ENCODE measurements at regions not wholly inside any gene's neighbourhood (a gene's known extent, or its start where the extent isn't known, plus 50 kb on each side); places are given as distances from the start of the nearest gene placed in this dataset.
"Not testable (repeated sequence)": the region's sequence is repeated elsewhere in the genome, so short reads cannot be mapped to it uniquely, and the experiment has no call there.

DNA sequence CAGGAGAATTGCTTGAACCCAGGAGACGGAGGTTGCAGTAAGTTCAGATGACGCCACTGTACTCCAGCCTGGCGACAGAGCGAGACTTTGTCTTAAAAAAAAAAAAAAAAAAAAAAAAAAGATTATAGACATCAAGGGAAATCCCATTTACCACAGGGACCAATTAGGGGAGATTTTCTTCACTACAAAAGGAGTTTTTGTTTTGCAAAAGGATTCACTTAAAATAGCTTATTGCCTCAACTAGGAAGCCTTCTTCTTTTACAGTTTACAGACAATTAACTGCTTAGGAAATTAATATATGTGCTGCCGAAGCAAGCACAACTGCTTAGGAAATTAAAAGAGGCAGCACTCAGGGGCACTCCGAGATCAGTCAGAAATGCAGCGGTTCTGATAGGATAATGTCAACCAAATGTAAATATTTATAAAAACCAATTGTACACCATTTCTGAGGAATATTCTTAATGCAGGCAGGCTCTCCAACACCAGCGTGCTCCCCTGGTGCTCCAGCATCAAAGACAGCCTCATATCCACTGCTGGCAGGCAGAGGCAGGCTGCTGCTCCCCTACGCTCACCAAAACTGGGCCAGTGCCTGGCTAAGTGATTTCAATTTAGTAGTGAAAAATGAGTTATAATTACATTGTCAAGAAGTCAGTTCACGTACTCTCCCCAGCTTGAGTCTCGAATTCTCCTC, 107.9 kb upstream of the RAB4A start:
- no peak for DNase-seq

DNA sequence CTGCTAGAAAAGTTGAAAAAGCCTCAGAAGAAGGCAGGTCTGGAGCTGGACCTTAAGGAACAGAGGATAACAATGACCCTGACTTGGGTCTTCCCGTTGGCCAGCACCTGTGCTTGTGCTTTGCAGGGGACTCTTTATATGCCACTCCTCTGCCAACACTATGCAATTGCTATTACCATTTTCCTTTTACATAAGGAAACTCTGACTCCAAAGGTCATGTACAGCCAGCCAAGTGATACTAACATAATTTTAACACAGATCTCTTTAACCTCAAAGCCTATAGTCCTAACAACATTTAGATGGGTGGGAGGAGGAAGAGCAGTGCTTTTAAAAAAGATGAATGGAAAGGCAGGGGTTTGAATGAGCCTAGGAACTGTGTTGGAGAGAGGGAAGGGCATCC, 106.6 kb upstream of the RAB4A start:
- no peak for DNase-seq

DNA sequence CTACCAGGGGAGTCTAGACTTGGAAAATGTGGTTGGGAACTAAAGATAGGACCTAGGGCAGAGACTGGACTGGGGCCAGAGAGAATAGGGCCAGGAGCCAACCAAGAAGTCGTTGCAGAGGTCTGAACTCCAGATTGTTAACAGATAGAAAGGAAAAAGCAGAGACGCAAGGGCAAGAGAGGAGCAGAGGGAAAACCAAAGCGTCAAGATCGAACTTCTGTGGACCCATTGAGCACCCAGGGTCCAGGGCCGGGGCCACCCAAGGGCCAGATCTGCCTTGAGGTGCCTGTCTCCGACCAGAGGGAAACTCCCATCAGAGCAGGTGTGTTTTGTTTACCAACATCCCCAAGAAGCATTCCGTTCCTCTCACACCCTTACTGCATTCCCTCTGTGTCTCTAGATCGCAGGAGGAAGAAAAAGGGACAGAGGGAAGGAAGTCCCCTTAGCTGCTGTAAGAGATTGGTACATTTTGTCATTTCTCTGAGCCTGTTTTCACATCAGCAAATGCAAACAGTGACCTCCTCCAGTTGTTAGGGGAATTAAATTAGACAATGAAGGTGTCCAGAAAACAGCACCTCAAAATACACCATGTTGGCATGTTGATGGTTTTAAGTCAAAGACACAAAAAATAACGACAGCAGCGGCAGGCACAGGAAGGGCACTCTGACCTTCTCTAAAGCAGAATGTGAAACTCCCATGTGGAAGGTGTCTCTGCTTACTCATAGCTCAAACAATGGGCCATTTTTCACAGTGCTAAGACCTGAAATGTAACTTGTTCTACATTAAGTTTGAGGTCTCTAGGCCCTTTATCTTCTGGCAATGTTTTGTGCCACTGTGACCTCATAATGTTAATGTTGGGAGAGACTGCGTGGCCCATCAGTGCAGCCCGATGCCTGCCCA, 105.8 kb upstream of the RAB4A start:
- no peak for DNase-seq

DNA sequence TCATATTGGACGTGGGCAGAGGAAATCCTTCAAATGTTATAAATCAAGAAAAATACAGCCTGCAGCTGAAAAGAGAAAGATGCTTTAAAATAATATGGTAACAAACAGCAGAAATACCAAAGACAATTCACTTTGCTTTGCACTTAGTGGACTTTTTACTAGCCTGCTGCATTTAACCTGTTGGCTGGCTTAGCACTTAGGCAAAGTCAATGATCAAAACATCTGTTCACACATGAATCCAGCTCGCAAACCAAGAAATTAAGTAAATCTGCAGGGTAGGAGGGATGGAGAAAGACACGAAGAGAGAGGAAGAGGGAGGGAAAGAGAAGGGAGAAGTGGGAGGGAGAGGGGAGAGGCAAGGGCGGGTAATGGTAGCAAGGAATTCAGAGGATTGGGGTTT, 103.6 kb upstream of the RAB4A start:
- DNase-seq = no peak

DNA sequence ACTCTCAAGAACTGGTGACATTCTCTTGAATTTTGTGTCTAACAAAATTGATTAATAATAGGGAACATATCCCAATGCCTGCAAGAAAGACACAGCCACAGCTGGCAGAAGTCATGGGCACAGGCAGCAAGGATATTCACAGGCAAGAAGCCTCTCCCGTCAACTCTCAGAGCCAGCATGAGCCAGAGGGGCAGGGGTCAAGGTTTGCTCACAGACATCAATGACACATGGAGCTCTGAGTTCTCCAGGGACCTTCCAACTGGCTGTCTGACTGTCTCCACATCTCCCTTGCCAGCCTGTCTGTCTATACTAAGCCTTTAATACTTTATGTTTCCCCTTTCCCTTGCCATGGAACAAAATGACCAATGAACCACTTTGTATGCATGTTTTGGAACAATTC, 101.5 kb upstream of the RAB4A start:
- no peak for DNase-seq

DNA sequence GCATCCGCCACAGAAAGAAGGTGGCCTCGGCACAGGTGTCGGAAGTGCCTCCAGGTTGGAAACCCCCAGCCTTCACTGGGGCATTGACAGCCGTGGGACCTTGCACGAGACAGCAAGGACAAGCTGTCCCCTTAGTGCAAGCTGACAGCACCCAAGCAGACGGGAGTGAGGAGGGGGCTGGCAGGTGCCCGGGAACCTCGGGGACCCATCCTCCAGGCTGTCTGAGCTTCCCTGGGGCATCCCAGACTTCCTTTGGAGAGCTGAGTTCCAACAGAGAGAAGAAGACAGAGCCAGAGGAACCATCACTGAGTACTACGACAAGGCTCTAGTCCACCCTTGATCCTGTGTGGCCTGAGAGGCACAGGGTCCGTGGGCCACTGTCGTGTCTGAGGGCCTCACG, 100.6 kb upstream of the RAB4A start:
- DNase-seq = no peak

DNA sequence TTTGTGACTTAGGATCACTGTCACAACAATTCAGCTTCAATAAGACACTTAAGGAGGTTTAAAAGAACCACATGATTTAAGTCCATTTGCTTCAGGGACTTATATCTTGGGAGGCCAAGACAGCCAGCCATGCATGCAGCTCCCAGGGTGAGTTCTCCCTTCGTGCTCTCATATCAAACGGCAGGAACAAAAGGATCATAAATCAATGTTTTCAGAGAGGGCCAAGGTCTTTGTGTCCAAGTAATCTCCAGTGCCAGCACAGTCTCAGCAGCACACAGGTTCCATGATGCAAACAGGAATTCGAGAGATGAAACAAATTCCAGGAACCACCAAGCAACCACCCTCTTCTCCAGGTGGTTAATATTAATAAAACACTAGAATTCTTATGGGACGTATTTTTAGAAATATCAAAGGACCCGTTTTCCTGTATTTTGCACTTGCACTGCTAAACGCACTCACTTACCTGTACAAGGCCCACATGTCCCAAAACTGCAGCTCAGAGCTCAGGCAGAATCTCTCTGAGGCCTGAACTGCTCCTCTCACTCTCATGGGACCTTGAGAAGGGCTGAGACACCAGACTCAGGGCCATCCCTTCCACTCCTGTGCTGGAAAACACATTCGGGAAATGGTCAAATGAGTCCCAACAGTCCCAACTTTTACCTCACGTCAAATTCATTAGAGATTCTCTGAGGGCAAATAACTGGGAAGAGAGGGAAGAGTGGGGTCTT, 100.0 kb upstream of the RAB4A start:
- DNase-seq = no peak

DNA sequence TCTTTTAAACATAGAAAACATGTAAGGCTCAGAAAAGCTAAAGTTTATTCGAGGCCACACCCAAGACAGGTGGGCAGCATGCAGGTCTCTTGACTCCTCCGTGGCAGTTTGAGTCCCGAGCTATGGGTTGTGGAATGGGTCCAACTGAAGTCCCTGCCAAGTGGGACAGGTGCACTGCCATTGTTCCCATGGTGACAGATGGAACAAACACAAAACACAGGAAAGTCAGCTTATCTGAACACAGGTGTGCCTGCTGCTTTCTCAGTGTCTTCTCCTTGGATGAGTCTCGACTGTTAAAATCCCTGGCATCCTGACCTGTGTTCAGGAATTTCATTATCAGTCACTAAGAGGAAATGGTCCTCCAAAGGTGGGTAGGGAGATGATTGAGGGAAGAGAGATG, 99.0 kb upstream of the RAB4A start:
- DNase-seq = no peak

DNA sequence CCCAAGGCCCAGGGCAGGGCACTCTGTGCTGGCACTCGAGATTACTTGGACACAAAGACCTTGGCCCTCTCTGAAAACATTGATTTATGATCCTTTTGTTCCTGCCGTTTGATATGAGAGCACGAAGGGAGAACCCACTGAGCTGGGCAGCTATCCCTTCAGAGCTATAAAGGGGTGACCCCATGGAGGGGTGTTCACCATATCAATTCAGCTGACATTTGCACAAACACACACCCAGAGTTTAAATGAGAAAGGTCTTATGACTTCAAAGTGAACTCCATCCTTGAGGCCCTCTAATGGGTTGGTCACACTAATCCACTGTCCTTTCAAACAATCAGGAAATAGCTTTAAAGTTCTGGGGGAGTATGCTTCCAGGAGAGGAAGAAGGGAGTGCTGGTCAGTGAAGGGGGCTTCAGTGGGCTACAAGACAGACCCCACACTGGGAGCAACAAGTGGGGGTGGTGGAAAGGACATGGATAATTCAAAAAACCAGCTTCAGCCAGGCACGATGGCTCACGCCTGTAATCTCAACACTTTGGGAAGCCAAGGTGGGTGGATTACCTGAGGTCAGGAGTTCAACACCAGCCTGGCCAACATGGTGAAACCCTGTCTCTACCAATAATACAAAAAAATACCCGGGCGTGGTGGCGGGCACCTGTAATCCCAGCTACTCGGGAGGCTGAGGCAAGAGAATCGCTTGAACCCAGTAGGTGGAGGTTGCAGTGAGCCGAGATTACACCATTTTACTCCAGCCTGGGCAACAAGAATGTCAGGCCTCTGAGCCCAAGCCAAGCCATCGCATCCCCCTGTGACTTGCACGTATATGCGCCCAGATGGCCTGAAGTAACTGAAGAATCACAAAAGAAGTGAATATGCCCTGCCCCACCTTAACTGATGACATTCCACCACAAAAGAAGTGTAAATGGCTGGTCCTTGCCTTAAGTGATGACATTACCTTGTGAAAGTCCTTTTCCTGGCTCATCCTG, 97.1 kb upstream of the RAB4A start:
- not testable (repeated sequence) for DNase-seq

DNA sequence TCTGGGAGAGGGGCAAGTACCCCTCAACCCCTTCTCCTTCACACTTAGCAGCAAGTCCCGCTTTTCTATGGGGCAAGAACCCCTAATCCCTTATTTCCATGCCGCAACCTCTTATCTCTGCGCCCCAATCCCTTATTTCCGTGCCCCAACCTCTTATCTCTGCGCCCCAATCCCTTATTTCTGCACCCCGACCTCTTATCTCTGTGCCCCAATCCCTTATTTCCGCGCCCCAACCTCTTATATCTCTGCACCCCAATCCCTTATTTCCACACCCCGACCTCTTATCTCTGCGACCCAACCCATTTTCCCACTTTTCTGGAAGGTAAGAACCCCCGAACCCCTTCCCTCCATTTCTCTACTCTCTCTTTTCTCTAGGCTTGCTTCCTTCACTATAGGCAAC, 95.6 kb upstream of the RAB4A start:
- DNase-seq = not testable (repeated sequence)

DNA sequence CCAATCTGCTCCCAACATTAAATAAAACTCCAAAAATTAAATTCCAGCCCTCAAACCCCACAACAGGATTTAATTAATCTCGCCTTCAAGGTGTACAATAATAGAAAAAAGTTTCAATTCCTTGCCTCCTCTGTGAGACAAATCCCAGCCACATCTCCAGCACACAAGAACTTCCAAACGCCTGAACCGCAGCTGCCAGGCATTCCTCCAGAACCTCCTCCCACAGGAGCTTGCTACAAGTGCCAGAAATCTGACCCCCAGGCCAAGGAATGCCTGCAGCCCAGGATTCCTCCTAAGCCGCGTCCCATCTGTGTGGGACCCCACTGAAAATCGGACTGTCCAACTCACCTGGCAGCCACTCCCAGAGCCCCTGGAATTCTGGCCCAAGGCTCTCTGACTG, 94.5 kb upstream of the RAB4A start:
- not testable (repeated sequence) for DNase-seq

DNA sequence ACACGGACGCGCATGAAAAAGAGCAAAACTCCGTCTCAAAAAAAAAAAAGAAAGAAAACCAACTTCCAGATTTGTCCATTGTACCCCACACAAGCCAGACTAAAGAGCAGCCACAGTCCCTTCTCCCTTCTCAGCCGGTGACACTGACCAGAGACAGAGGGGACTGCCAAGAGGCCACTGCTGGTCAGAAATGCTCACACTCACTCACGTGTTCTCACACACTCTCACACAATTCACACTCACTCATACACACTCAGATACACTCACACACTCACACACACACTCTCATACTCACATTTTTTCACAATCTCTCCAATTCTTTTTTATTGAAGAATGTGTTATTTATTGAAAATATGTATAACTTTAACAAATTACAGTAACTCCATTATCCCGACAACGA, 90.8 kb upstream of the RAB4A start:
- DNase-seq = no peak

DNA sequence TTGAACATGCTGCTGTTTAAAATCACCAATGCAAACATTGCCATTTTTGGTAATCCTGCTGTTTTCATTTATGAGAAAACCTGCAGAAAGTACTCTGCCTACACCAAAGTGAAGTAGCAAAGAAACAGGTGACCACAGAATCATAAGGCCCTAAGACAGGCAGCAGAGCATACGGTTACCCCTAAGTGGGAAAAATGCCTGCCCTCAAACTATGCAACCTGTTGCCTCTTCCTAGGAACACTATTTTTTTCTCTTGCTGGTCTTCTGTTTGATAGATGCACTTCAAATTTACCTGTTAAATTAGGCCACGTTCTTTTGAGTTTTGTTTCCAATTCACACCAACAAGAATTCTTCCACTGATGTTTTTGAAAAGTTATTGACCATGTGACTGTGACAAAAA, 89.5 kb upstream of the RAB4A start:
- no peak for DNase-seq

DNA sequence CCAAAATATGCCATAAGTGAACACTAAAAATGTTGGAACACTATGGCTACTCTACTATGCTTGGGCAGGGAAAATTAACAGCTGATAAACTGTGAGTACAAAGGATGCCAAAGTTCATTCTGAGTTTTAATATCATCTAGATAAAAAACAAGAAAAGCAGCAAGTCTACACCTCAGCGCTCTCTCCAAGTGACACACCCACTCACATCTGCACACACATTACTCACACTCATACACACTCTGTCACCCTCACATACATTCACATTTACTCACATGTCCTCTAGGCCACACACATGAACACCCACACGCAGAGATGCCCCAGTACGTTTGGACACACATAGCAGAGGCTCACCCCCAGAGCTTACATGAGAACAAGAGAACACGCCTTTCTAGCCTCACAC, 87.3 kb upstream of the RAB4A start:
- DNase-seq = no peak

DNA sequence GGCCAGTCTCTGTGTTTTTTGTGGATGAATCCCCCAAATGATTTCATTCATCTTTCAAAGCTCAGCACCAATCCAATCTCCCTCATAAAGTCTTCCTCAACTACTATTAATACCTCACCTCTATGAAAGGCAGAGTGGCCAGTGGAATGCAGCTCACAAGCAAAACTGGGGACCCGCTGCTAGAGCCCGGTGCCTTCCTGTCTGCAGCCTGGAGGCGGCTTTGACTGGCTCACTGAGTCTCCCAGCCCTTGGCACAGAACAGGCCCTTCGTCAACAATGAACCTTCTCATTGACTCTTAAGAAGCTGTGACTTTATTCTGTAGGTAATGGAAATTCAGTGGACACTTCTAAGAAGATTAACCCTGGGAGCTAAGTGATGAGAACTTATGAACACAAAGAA, 86.8 kb upstream of the RAB4A start:
- no peak for DNase-seq

DNA sequence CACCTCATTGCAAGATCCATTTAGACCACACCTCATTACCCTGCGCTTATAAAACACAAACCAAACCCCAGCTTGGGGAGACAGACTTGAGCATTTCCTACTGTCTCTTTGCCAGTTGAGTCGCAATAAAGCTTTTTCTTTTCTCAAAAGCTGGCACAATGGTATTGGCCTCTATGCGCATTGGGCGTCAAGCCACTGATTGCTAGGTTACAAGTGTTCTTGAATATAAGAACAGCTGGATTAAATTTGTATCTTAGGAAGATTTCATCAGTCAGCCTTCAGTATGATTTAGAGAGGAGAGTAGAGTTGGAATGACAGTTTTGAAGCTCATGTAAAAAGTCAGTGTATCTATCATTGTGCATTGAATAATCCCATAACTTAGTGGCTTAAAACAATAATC, 84.9 kb upstream of the RAB4A start:
- no peak for DNase-seq

DNA sequence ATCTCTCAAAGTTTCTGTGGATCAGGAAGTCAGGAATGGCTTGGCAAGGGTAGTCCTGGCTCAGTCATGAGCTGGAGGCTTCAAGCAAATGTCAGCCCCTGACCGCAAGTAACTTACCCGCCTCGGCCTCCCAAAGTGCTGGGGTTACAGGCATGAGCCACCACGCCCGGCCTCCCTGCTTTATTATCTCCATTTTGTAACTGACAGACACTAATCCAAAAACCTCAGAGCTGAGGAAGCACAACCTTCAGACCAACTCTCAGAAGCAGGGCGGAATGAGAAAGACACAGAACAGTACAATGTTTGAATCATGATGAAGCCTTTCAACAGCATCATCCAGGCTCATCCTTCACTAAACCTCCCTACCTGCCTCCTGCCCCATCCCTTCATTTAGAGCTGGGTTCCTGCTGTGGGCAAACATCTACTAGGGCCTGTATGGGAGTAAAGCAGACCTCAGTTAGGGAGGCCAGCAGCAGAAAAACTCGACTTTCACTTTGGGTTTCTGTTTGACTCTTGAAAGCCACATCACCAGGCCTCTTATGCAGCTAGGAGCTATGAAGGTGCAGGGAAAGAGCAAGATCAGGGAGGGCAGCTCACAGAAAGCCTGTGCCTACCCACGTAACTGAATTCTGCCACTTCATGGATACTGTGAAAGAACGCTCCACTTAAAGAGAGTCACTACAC, 84.4 kb upstream of the RAB4A start:
- no peak for DNase-seq

DNA sequence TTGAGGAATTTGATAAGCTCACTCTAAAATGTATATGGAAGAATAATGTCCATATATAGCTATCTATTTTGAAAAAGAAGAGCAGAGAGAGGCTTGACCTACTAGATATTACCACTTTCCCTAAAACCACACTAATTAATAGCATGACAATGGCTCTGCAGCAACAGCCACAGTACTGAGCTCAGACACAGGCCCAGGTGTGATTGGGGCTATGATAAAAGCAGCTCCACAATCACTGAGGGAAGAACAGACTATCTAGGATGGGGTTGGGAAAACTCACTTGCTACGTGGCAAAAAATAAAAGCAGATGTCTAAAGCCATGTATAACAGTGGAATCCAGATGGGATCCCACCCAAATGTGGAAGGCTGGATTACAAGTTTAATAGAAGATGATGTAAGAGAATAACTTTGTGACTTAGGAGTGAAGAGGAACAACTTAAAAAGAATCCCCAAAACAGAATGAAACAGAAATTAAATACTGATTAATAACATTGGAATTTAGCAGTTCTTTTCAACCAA, 80.8 kb upstream of the RAB4A start:
- DNase-seq = no peak

DNA sequence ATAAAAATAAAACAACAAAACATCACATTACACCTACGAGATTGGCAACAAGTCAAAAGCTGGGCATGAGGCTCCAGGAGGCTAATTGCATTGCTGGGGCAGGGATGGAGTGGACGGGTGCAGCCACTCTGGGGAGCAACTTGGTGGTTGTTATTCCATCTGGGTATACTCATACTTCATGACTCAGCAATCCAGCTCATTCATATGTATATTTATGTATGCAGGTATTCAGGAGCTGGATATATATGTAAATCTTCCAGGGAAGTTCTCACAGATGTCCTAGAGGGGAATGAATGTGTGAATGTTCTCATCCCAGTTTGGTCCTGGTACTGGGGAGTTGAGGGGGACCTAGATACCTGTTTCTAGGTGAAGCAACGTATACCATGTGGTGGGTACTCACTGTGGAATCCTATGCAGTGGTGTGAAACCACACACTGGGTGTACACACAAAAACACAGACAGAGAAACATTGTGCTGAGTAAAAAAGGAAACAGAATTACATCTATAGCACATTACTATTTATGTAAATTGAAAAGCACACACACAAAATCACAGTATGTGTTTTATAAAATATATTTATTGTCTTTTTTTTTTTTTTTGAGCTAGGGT, 79.7 kb upstream of the RAB4A start:
- no peak for DNase-seq

DNA sequence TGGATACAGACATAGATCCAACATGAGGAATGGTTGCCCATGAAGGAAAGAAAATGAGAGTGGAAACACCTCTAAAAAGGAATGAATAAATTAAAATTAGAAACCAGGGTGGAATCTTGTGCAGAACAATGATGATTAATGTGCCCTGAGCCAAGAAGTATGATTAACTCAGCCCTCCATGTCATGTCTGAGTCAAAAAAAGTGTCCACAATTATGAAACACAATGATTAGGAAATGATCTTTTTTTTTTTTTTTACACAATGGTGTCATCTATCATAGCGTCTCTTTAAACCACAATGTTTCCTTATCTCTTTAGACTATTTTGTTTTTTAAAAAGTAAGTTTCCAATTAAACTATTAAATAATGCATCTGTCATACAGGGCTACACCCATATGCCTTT, 78.9 kb upstream of the RAB4A start:
- peak; percentile 33 for DNase-seq

DNA sequence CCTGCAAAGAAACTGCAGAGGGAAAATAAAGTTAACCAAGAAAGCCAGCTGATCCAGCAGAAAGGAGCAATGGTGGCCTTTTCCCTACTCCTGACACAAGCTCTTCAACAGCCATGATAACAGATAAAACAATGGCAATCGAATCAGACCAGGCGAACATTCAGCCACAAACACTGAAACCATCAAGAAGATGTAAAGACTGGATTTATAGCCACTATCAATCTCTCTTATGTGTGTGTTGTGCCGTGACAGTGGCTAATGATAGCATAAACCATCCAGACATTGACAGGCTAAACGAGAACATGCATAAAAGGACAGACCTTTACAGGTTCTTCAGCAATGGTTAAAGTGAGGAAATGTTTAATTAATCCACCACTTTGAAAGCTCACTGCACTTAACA, 78.1 kb upstream of the RAB4A start:
- peak; percentile 29 for DNase-seq
